ENCODE measurements at regions not wholly inside any gene's neighbourhood (a gene's known extent, or its start where the extent isn't known, plus 50 kb on each side); places are given as distances from the start of the nearest gene placed in this dataset.

- H3K27me3 ChIP-seq (ENCODE audit: control insufficient read depth, insufficient read depth, low read length) = peaks cover 25% of the 10 kb centered on the region
- DNase-seq = no peak
These were observed 83.7 kb downstream of the TNFAIP2 start for GRCh38 chr14:103206836-103207387.

More at GRCh38 chr14:103206836-103207387, 83.7 kb downstream of the TNFAIP2 start:
- H3K27ac ChIP-seq (ENCODE audit: insufficient read depth, low read length) = peak overlapping the region; percentile 3; the same call in 1 of the 2 replicates
- peak overlapping the region; percentile 50; the same call in 1 of the 2 replicates for H2BK20ac ChIP-seq (ENCODE audit: low read depth, low read length)
- intact Hi-C loops (cut with micrococcal nuclease) = no loop called here
- H3K23ac ChIP-seq (ENCODE audit: low read depth, low read length) = peak overlapping the region; percentile 11; the same call in 1 of the 2 replicates
- H3K9ac ChIP-seq (ENCODE audit: low read depth, low read length) = peak overlapping the region; percentile 6; the same call in 1 of the 2 replicates
- TF ChIP-seq POLR2A (IDR thresholded peaks at IDR 0.05; ENCODE audit: low read depth, low read length) = no peak
- no peak for TF ChIP-seq RCOR1 (IDR thresholded peaks at IDR 0.05; ENCODE audit: insufficient replicate concordance, low read length)
- no peak overlapping the region for H2BK15ac ChIP-seq (ENCODE audit: low read depth, low read length)
- H4K91ac ChIP-seq (ENCODE audit: insufficient read depth, low read depth, low read length) = peak overlapping the region; percentile 6; the same call in 1 of the 2 replicates
- peaks cover 7% of the 10 kb centered on the region; the same call in 1 of the 2 replicates for H3K4me1 ChIP-seq (ENCODE audit: control insufficient read depth, insufficient read depth, low read length)
- no peaks in the 10 kb centered on the region for H3K79me1 ChIP-seq (ENCODE audit: low read depth in 1 of 2, low read length in 2 of 2)
- H2AK9ac ChIP-seq (replicated peaks; ENCODE audit: low read depth, low read length, poor library complexity) = peak overlapping the region; percentile 9
- peak overlapping the region; percentile 60; the same call in 1 of the 2 replicates for H3K4me2 ChIP-seq (ENCODE audit: low read depth, low read length)
- CTCF ChIA-PET = interaction anchor here (0.6 kb wide), 1 partner anchor 18 kb away, joined by 3 read pairs; no protein-coding TSS in a partner anchor
- H2BK5ac ChIP-seq (ENCODE audit: low read depth, low read length, poor library complexity, severe bottlenecking) = no peak overlapping the region
- H2AFZ ChIP-seq (replicated peaks; ENCODE audit: low read length, poor library complexity) = peak overlapping the region; percentile 75
- no TSS peak for BruUV-seq (replicated peaks)
- 0 out of 4 replicates have a peak overlapping the region, but pooled peaks of 1 of the 2 experiments have one; percentile 9 for H4K8ac ChIP-seq (ENCODE audit: low read depth in 2 of 2, low read length in 2 of 2)
- peak overlapping the region; percentile 27; the same call in 1 of the 2 replicates for H3K4me3 ChIP-seq (ENCODE audit: insufficient read depth, low read depth, low read length)
- in situ Hi-C loops (cut with MboI; ENCODE audit: low sequenced_read_pairs) = no loop called here
- H4K20me1 ChIP-seq (ENCODE audit: insufficient read depth, low read length) = no peaks in the 10 kb centered on the region
- no peaks in the 10 kb centered on the region for H3K9me1 ChIP-seq (ENCODE audit: insufficient read depth, low read length)
- H3K4ac ChIP-seq (ENCODE audit: low read depth, low read length) = peak overlapping the region; percentile 24; the same call in 1 of the 2 replicates
- peak overlapping the region; percentile 43; the same call in 1 of the 2 replicates for H2AK5ac ChIP-seq (ENCODE audit: low read depth, low read length)
- 0 out of 2 replicates have a peak overlapping the region, but pooled peaks have one; percentile 26 for H2BK120ac ChIP-seq (ENCODE audit: low read depth, low read length)
- H4K5ac ChIP-seq (ENCODE audit: low read depth, low read length) = no peak overlapping the region; the same call in 1 of the 2 replicates
- dilution Hi-C loops (cut with HindIII; ENCODE audit: low sequenced_read_pairs, unreplicated experiment) = no loop called here
- 20% methylated on average over 1 of the region's 27 CpGs; no CpG with 5 or more reads in 1 of the 2 experiments for WGBS, 2 experiments (ENCODE audit: extremely low coverage in 2 of 2, insufficient read length in 1 of 2)
- peak overlapping the region; percentile 47; the same call in 1 of the 2 replicates for H3K18ac ChIP-seq (ENCODE audit: low read depth, low read length)
- H3K56ac ChIP-seq (ENCODE audit: extremely low read depth, insufficient read depth, low read length) = no peak overlapping the region
- H3K9me3 ChIP-seq (ENCODE audit: control insufficient read depth, insufficient read depth, low read length) = peaks cover 21% of the 10 kb centered on the region
- no peaks in the 10 kb centered on the region for H3K36me3 ChIP-seq (ENCODE audit: control insufficient read depth, insufficient read depth, low read length)
- ATAC-seq (ENCODE audit: low read depth) = peak; percentile 21
- POLR2A ChIA-PET (ENCODE audit: unreplicated experiment) = no interaction called here
- no peak overlapping the region for H3K14ac ChIP-seq (replicated peaks; ENCODE audit: low read depth, low read length)
